ENCODE measurements at regions not wholly inside any gene's neighbourhood (a gene's known extent, or its start where the extent isn't known, plus 50 kb on each side); places are given as distances from the start of the nearest gene placed in this dataset.

DNA sequence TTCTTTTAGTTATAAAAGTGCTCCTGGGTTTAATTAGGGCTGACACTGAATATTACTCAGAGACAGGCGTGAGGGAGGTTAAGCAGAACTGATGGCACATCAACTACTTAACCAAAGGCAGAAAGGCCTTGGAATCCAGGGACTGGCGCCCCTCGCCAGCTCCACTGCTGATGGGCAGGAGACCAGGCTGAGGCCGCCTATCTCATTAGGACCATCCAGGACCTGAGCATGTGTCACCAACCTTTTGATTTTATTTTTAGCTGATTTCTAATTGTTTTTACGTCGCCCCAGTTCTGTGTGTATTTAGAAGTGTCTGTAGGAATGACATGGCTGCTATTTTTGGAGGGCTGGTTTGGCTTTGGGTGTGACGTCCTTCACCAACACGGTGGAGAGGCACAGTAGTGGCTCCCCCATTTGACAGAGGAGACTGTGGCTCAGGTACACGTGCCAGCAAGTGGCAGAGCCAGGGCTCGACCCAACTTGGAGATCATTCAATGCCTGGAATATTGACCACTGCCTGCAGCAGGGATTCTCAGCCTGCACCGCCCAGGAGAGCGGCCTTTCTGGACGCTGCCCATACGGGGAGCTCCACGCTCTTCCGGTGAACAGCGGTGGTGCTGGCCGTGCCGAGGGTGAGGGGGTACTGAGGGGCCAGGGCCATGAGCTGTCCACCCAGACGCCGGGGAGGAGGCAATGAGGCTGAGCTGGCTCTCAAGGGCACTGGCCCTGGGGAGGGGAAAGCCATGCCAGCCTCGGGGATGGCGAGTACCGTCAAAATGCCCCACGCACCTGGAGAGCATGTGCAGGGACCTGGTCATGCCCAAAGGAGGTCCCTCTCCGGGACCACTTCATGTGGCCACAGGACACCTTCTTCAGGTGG lies 205.7 kb downstream of the ASB1 start (continued):
- TF ChIP-seq ZBTB11 (tag by site-specific recombination; conservative IDR thresholded peaks at IDR 0.05; ENCODE audit: low read depth) (no peak), INSM2 (tag by site-specific recombination; IDR thresholded peaks at IDR 0.05) (no peak), ZNF221 (tag by site-specific recombination; IDR thresholded peaks at IDR 0.05; ENCODE audit: borderline replicate concordance) (no peak), ZBTB8A (tag by site-specific recombination; IDR thresholded peaks at IDR 0.05) (no peak), ZSCAN16 (tag by site-specific recombination; IDR thresholded peaks at IDR 0.05) (no peak)
- TF ChIP-seq, protein P1, sequence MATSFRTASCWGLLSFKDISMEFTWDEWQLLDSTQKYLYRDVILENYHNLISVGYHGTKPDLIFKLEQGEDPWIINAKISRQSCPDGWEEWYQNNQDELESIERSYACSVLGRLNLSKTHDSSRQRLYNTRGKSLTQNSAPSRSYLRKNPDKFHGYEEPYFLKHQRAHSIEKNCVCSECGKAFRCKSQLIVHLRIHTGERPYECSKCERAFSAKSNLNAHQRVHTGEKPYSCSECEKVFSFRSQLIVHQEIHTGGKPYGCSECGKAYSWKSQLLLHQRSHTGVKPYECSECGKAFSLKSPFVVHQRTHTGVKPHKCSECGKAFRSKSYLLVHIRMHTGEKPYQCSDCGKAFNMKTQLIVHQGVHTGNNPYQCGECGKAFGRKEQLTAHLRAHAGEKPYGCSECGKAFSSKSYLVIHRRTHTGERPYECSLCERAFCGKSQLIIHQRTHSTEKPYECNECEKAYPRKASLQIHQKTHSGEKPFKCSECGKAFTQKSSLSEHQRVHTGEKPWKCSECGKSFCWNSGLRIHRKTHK (tag by site-specific recombination; IDR thresholded peaks at IDR 0.05), result no peak

DNA sequence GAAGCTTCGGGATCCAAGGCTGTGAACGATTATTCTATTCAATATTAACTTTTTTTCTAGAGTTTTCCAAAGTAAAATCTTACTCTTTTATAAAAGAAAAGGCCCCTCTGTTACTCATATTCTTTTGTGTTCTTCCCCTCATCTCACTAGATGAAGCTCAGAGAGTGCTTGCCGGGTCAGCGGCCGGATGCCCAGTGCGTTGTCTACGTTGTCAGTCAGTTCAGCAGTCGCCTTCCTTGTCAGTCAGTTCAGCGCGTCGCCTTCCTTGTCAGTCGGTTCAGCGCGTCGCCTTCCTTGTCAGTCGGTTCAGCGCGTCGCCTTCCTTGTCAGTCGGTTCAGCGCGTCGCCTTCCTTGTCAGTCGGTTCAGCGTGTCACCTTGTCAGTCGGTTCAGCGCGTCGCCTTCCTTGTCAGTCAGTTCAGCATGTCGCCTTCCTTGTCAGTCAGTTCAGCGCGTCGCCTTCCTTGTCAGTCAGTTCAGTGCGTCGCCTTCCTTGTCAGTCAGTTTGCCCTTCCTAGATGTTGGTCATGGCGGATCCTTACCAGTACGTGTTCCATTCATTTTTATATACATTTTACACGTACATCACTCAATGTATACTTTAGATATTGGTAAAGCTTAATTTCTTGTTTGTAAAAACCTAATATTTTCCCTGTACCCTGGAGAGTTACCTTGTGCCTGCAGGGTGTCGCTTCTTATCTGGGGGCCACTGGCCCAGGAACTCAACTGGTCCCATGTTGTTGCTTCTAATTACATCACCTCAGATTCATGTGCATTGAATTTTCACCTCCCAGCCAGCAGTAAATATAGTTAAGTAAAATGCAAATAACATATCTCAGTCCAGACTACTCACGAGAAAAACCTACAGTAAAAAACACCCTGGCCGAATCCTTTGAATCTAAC lies 206.9 kb downstream of the ASB1 start:
- ChIA-PET POLR2A (no interaction called here), CTCF (interaction anchor here (0.6 to 0.7 kb wide), 2 partner anchors 61 to 1385 kb away, joined by 3 read pairs; no protein-coding TSS in a partner anchor)
- H3K27ac ChIP-seq (ENCODE audit: extremely low read depth, low read depth, low read length), result no peak overlapping the region
- H3K9me3 ChIP-seq (ENCODE audit: control insufficient read depth, insufficient read depth, low read depth, low read length), result no peaks in the 10 kb centered on the region
- H3K36me3 ChIP-seq (ENCODE audit: control insufficient read depth in 2 of 2, insufficient read depth in 1 of 2, low read length in 2 of 2), result no peaks in the 10 kb centered on the region
- H3K4me3 ChIP-seq (ENCODE audit: low read depth, low read length), result no peak overlapping the region
- TF ChIP-seq ZEB2 (tag by site-specific recombination; IDR thresholded peaks at IDR 0.05) (no peak), ZNF561 (tag by site-specific recombination; IDR thresholded peaks at IDR 0.05; ENCODE audit: borderline replicate concordance) (no peak), ZNF571 (tag by site-specific recombination; IDR thresholded peaks at IDR 0.05) (no peak), ZNF114 (tag by site-specific recombination; IDR thresholded peaks at IDR 0.05) (no peak), ZNF692 (tag by site-specific recombination; IDR thresholded peaks at IDR 0.05) (no peak), ZNF792 (tag by site-specific recombination; IDR thresholded peaks at IDR 0.05) (no peak), ELK4 (IDR thresholded peaks at IDR 0.05; ENCODE audit: borderline replicate concordance, low read depth, low read length) (no peak), OSR2 (tag by site-specific recombination; IDR thresholded peaks at IDR 0.05) (no peak), ZNF521 (tag by site-specific recombination; IDR thresholded peaks at IDR 0.05) (no peak)
- TF ChIP-seq, protein P2, sequence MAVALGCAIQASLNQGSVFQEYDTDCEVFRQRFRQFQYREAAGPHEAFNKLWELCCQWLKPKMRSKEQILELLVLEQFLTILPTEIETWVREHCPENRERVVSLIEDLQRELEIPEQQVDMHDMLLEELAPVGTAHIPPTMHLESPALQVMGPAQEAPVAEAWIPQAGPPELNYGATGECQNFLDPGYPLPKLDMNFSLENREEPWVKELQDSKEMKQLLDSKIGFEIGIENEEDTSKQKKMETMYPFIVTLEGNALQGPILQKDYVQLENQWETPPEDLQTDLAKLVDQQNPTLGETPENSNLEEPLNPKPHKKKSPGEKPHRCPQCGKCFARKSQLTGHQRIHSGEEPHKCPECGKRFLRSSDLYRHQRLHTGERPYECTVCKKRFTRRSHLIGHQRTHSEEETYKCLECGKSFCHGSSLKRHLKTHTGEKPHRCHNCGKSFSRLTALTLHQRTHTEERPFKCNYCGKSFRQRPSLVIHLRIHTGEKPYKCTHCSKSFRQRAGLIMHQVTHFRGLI (tag by site-specific recombination; IDR thresholded peaks at IDR 0.05), result no peak
- no peaks in the 10 kb centered on the region for H3K4me1 ChIP-seq (ENCODE audit: control insufficient read depth, insufficient read depth, low read length)
